Retina (tissue), 1 donor: ENCODE measurements at regions not wholly inside any gene's neighbourhood (a gene's known extent, or its start where the extent isn't known, plus 50 kb on each side); places are given as distances from the start of the nearest gene placed in this dataset.
"Not testable (repeated sequence)": the region's sequence is repeated elsewhere in the genome, so short reads cannot be mapped to it uniquely, and the experiment has no call there.

ENCODE experiments used
- DNase-seq: peaks from one replicate; pipeline ENCODE4 v3.0.0-alpha.2; 2016

- DNase-seq, result not testable (repeated sequence)
Measured at GRCh38 chr11:4315292-4315691, 52.9 kb downstream of the OR52B4 start.

GRCh38 chr11:4277225-4277624 is 91.0 kb downstream of the OR52B4 start:
- not testable (repeated sequence) for DNase-seq

GRCh38 chr11:4251085-4251484 is 117.1 kb downstream of the OR52B4 start:
- not testable (repeated sequence) for DNase-seq

GRCh38 chr11:4249475-4249874 is 118.7 kb downstream of the OR52B4 start:
- not testable (repeated sequence) for DNase-seq

GRCh38 chr11:4237771-4238170 is 130.4 kb downstream of the OR52B4 start:
- not testable (repeated sequence) for DNase-seq

- not testable (repeated sequence) for DNase-seq
Measured at GRCh38 chr11:4218857-4219256, 124.3 kb downstream of the RRM1 start.

GRCh38 chr11:4213746-4214145 is 119.1 kb downstream of the RRM1 start:
- DNase-seq, result no peak

- DNase-seq, result peak; percentile 68
Measured at GRCh38 chr11:4211991-4212390, 117.4 kb downstream of the RRM1 start.

GRCh38 chr11:4203603-4204360 is 109.2 kb downstream of the RRM1 start:
- DNase-seq, result no peak

- no peak for DNase-seq
Measured at GRCh38 chr11:4202749-4203148, 108.2 kb downstream of the RRM1 start.

GRCh38 chr11:4197112-4197511 is 102.5 kb downstream of the RRM1 start:
- DNase-seq, result no peak

GRCh38 chr11:4195909-4196308 is 101.3 kb downstream of the RRM1 start:
- DNase-seq, result no peak

GRCh38 chr11:4194889-4195288 is 100.3 kb downstream of the RRM1 start:
- DNase-seq, result no peak

- no peak for DNase-seq
Measured at GRCh38 chr11:4191031-4191571, 96.5 kb downstream of the RRM1 start.

GRCh38 chr11:4190519-4190918 is 95.9 kb downstream of the RRM1 start:
- no peak for DNase-seq

GRCh38 chr11:4190098-4190497 is 95.5 kb downstream of the RRM1 start:
- DNase-seq, result no peak
